ENCODE measurements at regions not wholly inside any gene's neighbourhood (a gene's known extent, or its start where the extent isn't known, plus 50 kb on each side); places are given as distances from the start of the nearest gene placed in this dataset.

- DNase-seq (ENCODE audit: low read depth) = no peak
- TF ChIP-seq CTCF (IDR thresholded peaks at IDR 0.05; ENCODE audit: insufficient read depth, low read length) = no peak
- no peak overlapping the region for H3K4me3 ChIP-seq (ENCODE audit: low read depth, low read length)
These were observed 284.1 kb upstream of the MANEA start for GRCh38 chr6:95293257-95293656.

- H3K4me3 ChIP-seq (ENCODE audit: low read depth, low read length) = no peak overlapping the region
- no peak for DNase-seq (ENCODE audit: low read depth)
- TF ChIP-seq CTCF (IDR thresholded peaks at IDR 0.05; ENCODE audit: insufficient read depth, low read length) = no peak
These were observed 283.3 kb upstream of the MANEA start for GRCh38 chr6:95294043-95294442.

- TF ChIP-seq CTCF (IDR thresholded peaks at IDR 0.05; ENCODE audit: insufficient read depth, low read length) = no peak
- DNase-seq (ENCODE audit: low read depth) = no peak
These were observed 267.8 kb upstream of the MANEA start for GRCh38 chr6:95309545-95309944.

GRCh38 chr6:95318137-95318536 lies 259.2 kb upstream of the MANEA start:
- no peak for TF ChIP-seq CTCF (IDR thresholded peaks at IDR 0.05; ENCODE audit: insufficient read depth, low read length)
- no peak overlapping the region for H3K4me3 ChIP-seq (ENCODE audit: low read depth, low read length)
- DNase-seq (ENCODE audit: low read depth) = no peak

More at GRCh38 chr6:95309545-95309944, 267.8 kb upstream of the MANEA start:
- no peak overlapping the region for H3K4me3 ChIP-seq (ENCODE audit: low read depth, low read length)

- TF ChIP-seq CTCF (IDR thresholded peaks at IDR 0.05; ENCODE audit: insufficient read depth, low read length) = no peak
- DNase-seq (ENCODE audit: low read depth) = no peak
- no peak overlapping the region for H3K4me3 ChIP-seq (ENCODE audit: low read depth, low read length)
These were observed 256.2 kb upstream of the MANEA start for GRCh38 chr6:95321126-95321525.

- TF ChIP-seq CTCF (IDR thresholded peaks at IDR 0.05; ENCODE audit: insufficient read depth, low read length) = no peak
- no peak for DNase-seq (ENCODE audit: low read depth)
- H3K4me3 ChIP-seq (ENCODE audit: low read depth, low read length) = no peak overlapping the region
These were observed 251.4 kb upstream of the MANEA start for GRCh38 chr6:95325916-95326315.

- no peak for TF ChIP-seq CTCF (IDR thresholded peaks at IDR 0.05; ENCODE audit: insufficient read depth, low read length)
- H3K4me3 ChIP-seq (ENCODE audit: low read depth, low read length) = no peak overlapping the region
- no peak for DNase-seq (ENCODE audit: low read depth)
These were observed 249.1 kb upstream of the MANEA start for GRCh38 chr6:95328231-95328630.

All from fibroblast of the aortic adventitia (primary cell).